CD4-positive, alpha-beta T cell treated with Interleukin-15 for 1 hour (primary cell): ENCODE measurements at regions not wholly inside any gene's neighbourhood (a gene's known extent, or its start where the extent isn't known, plus 50 kb on each side); places are given as distances from the start of the nearest gene placed in this dataset.
"Not testable (repeated sequence)": the region's sequence is repeated elsewhere in the genome, so short reads cannot be mapped to it uniquely, and the experiment has no call there.

Experiments used
- DNase-seq: peaks from one replicate; pipeline ENCODE4 v3.0.0-alpha.2; 2020

- DNase-seq = no peak
Measured at GRCh38 chr7:50251765-50252164, 52.8 kb upstream of the IKZF1 start.

GRCh38 chr7:50246551-50246950, 58.0 kb upstream of the IKZF1 start:
- DNase-seq = no peak

GRCh38 chr7:50242111-50242510, 62.4 kb upstream of the IKZF1 start:
- not testable (repeated sequence) for DNase-seq

- DNase-seq = not testable (repeated sequence)
Measured at GRCh38 chr7:50240699-50241098, 63.8 kb upstream of the IKZF1 start.

GRCh38 chr7:50229964-50230363, 74.6 kb upstream of the IKZF1 start:
- DNase-seq = no peak

GRCh38 chr7:50228148-50228547, 76.4 kb upstream of the IKZF1 start:
- no peak for DNase-seq

- peak; percentile 34 for DNase-seq
Measured at GRCh38 chr7:50227726-50228125, 76.8 kb upstream of the IKZF1 start.

- no peak for DNase-seq
Measured at GRCh38 chr7:50226669-50227068, 77.8 kb upstream of the IKZF1 start.

- DNase-seq = no peak
Measured at GRCh38 chr7:50226145-50226544, 78.4 kb upstream of the IKZF1 start.

GRCh38 chr7:50221433-50221832, 83.1 kb upstream of the IKZF1 start:
- no peak for DNase-seq

GRCh38 chr7:50221028-50221427, 83.5 kb upstream of the IKZF1 start:
- DNase-seq = peak; percentile 62

- no peak for DNase-seq
Measured at GRCh38 chr7:50220273-50220672, 84.2 kb upstream of the IKZF1 start.

- DNase-seq = no peak
Measured at GRCh38 chr7:50217821-50218281, 86.7 kb upstream of the IKZF1 start.

- DNase-seq = no peak
Measured at GRCh38 chr7:50217401-50217800, 87.1 kb upstream of the IKZF1 start.

- DNase-seq = no peak
Measured at GRCh38 chr7:50216626-50217025, 87.9 kb upstream of the IKZF1 start.

- no peak for DNase-seq
Measured at GRCh38 chr7:50214771-50215170, 89.7 kb upstream of the IKZF1 start.

GRCh38 chr7:50214126-50214670, 90.3 kb upstream of the IKZF1 start:
- no peak for DNase-seq

- no peak for DNase-seq
Measured at GRCh38 chr7:50213622-50214017, 90.9 kb upstream of the IKZF1 start.

GRCh38 chr7:50212666-50213621, 91.6 kb upstream of the IKZF1 start:
- no peak for DNase-seq

- DNase-seq = no peak
Measured at GRCh38 chr7:50212016-50212325, 92.5 kb upstream of the IKZF1 start.

- DNase-seq = no peak
Measured at GRCh38 chr7:50211130-50212015, 93.1 kb upstream of the IKZF1 start.

GRCh38 chr7:50210706-50211115, 93.8 kb upstream of the IKZF1 start:
- DNase-seq = no peak

- no peak for DNase-seq
Measured at GRCh38 chr7:50209461-50210135, 94.9 kb upstream of the IKZF1 start.
